ENCODE measurements at regions not wholly inside any gene's neighbourhood (a gene's known extent, or its start where the extent isn't known, plus 50 kb on each side); places are given as distances from the start of the nearest gene placed in this dataset.

GRCh38 chr7:57384380-57384779 is 65.6 kb upstream of the ZNF716 start:
- no peak for TF ChIP-seq CTCF (conservative IDR thresholded peaks at IDR 0.05; ENCODE audit: low read depth, low read length)
- Histone ChIP-seq H2AFZ (ENCODE audit: low read depth) (no peak overlapping the region), H3K4me2 (no peak overlapping the region), H4K20me1 (ENCODE audit: insufficient read depth) (no peaks in the 10 kb centered on the region), H3K79me2 (ENCODE audit: insufficient read depth, low read depth) (no peaks in the 10 kb centered on the region), H3K27me3 (ENCODE audit: insufficient read depth, low read depth) (no peaks in the 10 kb centered on the region), H3K9ac (no peak overlapping the region), H3K36me3 (ENCODE audit: insufficient read depth) (no peaks in the 10 kb centered on the region), H3K27ac (no peak overlapping the region), H3K4me1 (ENCODE audit: low read depth, poor library complexity, severe bottlenecking) (no peaks in the 10 kb centered on the region), H3K4me3 (IDR thresholded peaks at IDR 0.05; ENCODE audit: insufficient read depth, low read depth, low read length) (no peak overlapping the region)

DNA sequence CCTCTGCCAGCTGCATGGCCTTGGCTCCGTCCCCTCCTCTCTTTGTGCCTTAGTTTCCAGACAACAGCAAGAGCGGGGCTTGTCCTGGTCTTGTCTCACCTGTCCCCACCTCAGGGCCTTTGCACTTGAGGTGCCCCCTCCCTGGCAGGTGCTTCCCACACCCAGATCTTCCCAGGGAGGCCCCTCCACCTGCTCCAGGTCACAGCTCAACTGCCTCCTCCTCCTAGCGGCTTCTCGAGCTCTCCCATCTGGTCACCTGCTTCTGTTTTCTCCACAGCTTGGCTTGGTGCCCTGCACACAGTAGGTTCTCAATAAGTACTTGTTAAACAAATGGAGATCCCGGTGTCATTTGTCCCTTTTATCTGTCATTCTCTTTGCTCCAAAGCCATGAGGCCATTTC is 64.3 kb upstream of the ZNF716 start:
- H3K27me3 ChIP-seq (ENCODE audit: insufficient read depth, low read depth): no peaks in the 10 kb centered on the region
- H2AFZ ChIP-seq (ENCODE audit: low read depth): no peak overlapping the region
- H3K4me3 ChIP-seq (IDR thresholded peaks at IDR 0.05; ENCODE audit: insufficient read depth, low read depth, low read length): no peak overlapping the region
- H3K27ac ChIP-seq: no peak overlapping the region
- no peak overlapping the region for H3K9ac ChIP-seq
- H3K4me1 ChIP-seq (ENCODE audit: low read depth, poor library complexity, severe bottlenecking): no peaks in the 10 kb centered on the region
- no peaks in the 10 kb centered on the region for H3K36me3 ChIP-seq (ENCODE audit: insufficient read depth)
- TF ChIP-seq CTCF (conservative IDR thresholded peaks at IDR 0.05; ENCODE audit: low read depth, low read length): no peak
- H4K20me1 ChIP-seq (ENCODE audit: insufficient read depth): no peaks in the 10 kb centered on the region
- H3K79me2 ChIP-seq (ENCODE audit: insufficient read depth, low read depth): no peaks in the 10 kb centered on the region
- no peak overlapping the region for H3K4me2 ChIP-seq

DNA sequence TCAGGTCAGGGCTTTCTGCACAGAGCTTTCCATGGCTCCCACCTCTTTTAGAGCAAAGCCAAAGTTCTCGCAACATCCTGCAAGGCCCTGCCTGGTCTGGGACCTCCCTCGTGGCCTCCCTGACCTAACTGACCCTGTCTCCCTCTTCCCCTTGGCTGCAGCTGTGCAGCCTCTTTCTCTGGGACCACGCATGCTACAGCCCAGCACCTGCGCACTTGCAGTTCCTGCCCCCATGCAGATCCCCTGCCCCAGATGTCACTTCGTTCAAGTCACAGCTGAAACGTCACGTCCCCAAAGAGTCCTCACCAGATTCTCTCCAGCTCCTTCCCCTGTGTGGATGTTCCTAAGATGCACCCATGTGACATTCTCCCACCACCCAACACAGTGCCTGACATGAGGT is 61.2 kb upstream of the ZNF716 start:
- TF ChIP-seq CTCF (conservative IDR thresholded peaks at IDR 0.05; ENCODE audit: low read depth, low read length): no peak
- Histone ChIP-seq H3K4me2 (no peak overlapping the region), H3K9ac (no peak overlapping the region)

GRCh38 chr7:57398548-57398947 is 51.4 kb upstream of the ZNF716 start:
- Histone ChIP-seq H3K4me2 (no peak overlapping the region), H3K36me3 (ENCODE audit: insufficient read depth) (no peaks in the 10 kb centered on the region), H3K4me1 (ENCODE audit: low read depth, poor library complexity, severe bottlenecking) (no peaks in the 10 kb centered on the region), H2AFZ (ENCODE audit: low read depth) (no peak overlapping the region), H3K4me3 (IDR thresholded peaks at IDR 0.05; ENCODE audit: insufficient read depth, low read depth, low read length) (no peak overlapping the region), H3K79me2 (ENCODE audit: insufficient read depth, low read depth) (no peaks in the 10 kb centered on the region), H3K27me3 (ENCODE audit: insufficient read depth, low read depth) (no peaks in the 10 kb centered on the region), H4K20me1 (ENCODE audit: insufficient read depth) (no peaks in the 10 kb centered on the region), H3K27ac (no peak overlapping the region), H3K9ac (no peak overlapping the region)
- TF ChIP-seq CTCF (conservative IDR thresholded peaks at IDR 0.05; ENCODE audit: low read depth, low read length): no peak

More for the DNA sequence above, 61.2 kb upstream of the ZNF716 start:
- H3K27me3 ChIP-seq (ENCODE audit: insufficient read depth, low read depth): no peaks in the 10 kb centered on the region
- no peak overlapping the region for H2AFZ ChIP-seq (ENCODE audit: low read depth)
- no peak overlapping the region for H3K27ac ChIP-seq
- no peaks in the 10 kb centered on the region for H3K79me2 ChIP-seq (ENCODE audit: insufficient read depth, low read depth)
- H3K36me3 ChIP-seq (ENCODE audit: insufficient read depth): no peaks in the 10 kb centered on the region
- no peaks in the 10 kb centered on the region for H3K4me1 ChIP-seq (ENCODE audit: low read depth, poor library complexity, severe bottlenecking)
- no peaks in the 10 kb centered on the region for H4K20me1 ChIP-seq (ENCODE audit: insufficient read depth)
- H3K4me3 ChIP-seq (IDR thresholded peaks at IDR 0.05; ENCODE audit: insufficient read depth, low read depth, low read length): no peak overlapping the region
